GM12878 (cell line): ENCODE measurements at regions not wholly inside any gene's neighbourhood (a gene's known extent, or its start where the extent isn't known, plus 50 kb on each side); places are given as distances from the start of the nearest gene placed in this dataset.

Experiments used
- ATAC-seq: fragments of 200-7000 bp; cut with Tn5 transposase; 3 replicates; pipeline ENCODE4 v1.9.1; 2020; ENCODE audit warnings: mild to moderate bottlenecking, moderate library complexity
- BruUV-seq: library from RNA; stranded (reverse); fragments of 400-500 nt; replicated peaks from 2 replicates; lab custom pipeline; 2021; lab: Mats Ljungman, UMichigan
- CTCF ChIA-PET: fragments of 300-600 bp; sonication (Branson Sonifier 250); formaldehyde crosslinking; extraction: SDS; loops from one replicate; lab custom pipeline; 2021; ENCODE audit warnings: inconsistent platforms; lab: Yijun Ruan, JAX
- POLR2A ChIA-PET: fragments of 350-600 bp; formaldehyde crosslinking; extraction: SDS; loops from one replicate; lab custom pipeline; 2021; ENCODE audit warnings: inconsistent platforms; lab: Charles Lee
- RAD21 ChIA-PET: fragments of 300-600 bp; sonication (Branson Sonifier 250); formaldehyde crosslinking; loops from one replicate; lab custom pipeline; 2023; ENCODE audit warnings: antibody characterized with exemption; ENCODE audit not compliant: unreplicated experiment; lab: Charles Lee
- SMC1A ChIA-PET: fragments of 300-600 bp; sonication (Branson Sonifier 250); formaldehyde crosslinking; loops from one replicate; lab custom pipeline; 2023; ENCODE audit not compliant: unreplicated experiment, uncharacterized antibody; lab: Charles Lee
- DNase-seq: peaks from one replicate; pipeline ENCODE4 v3.0.0-alpha.2; 2011; ENCODE audit warnings: low read depth, low spot score
- FAIRE-seq: peaks from 3 replicates; lab custom pipeline; 2011; peaks lifted over from hg19 to GRCh38; lab: Jason Lieb, UNC
- H2AFZ ChIP-seq: 2 replicates; pipeline ENCODE4 v1.6.0; 2011; ENCODE audit warnings: low read depth, low read length, control low read depth; ENCODE audit not compliant: control insufficient read depth
- H3K27ac ChIP-seq: 2 replicates; pipeline ENCODE4 v1.5.1; 2011; ENCODE audit warnings: control low read depth; ENCODE audit not compliant: control insufficient read depth, insufficient read depth
- H3K27me3 ChIP-seq, 2 experiments: replicated peaks in 1 of 2; 2 replicates each; pipeline versions ENCODE4 v1.6.0 to v1.6.1; 2011; ENCODE audit warnings: low read length in 1 of 2; ENCODE audit not compliant: control insufficient read depth in 2 of 2, insufficient read depth in 2 of 2
- H3K36me3 ChIP-seq, 2 experiments: 2 replicates each; pipeline ENCODE4 v1.5.1; 2011; ENCODE audit warnings: low read length in 1 of 2; ENCODE audit not compliant: control insufficient read depth in 2 of 2, insufficient read depth in 2 of 2
- H3K4me1 ChIP-seq: 2 replicates; pipeline ENCODE4 v1.6.1; 2011; ENCODE audit warnings: mild to moderate bottlenecking, low read length, moderate library complexity, mixed read lengths; ENCODE audit not compliant: control insufficient read depth, insufficient read depth
- H3K4me2 ChIP-seq: 2 replicates; pipeline ENCODE4 v1.6.0; 2011; ENCODE audit warnings: control low read depth; ENCODE audit not compliant: control insufficient read depth, insufficient read depth
- H3K4me3 ChIP-seq: fragments of 200-600 bp; sonication (generic); 2 replicates; pipeline ENCODE4 v1.5.1; 2016
- H3K79me2 ChIP-seq: 2 replicates; pipeline ENCODE4 v1.6.0; 2011; ENCODE audit warnings: low read length; ENCODE audit not compliant: control insufficient read depth, insufficient read depth
- H3K9ac ChIP-seq: 2 replicates; pipeline ENCODE4 v1.8.0; 2011; ENCODE audit warnings: low read length, control low read depth, mixed read lengths; ENCODE audit not compliant: control insufficient read depth, insufficient read depth
- H3K9me3 ChIP-seq: replicated peaks from 3 replicates; pipeline ENCODE4 v1.5.1; 2011; ENCODE audit warnings: mild to moderate bottlenecking, low read length; ENCODE audit not compliant: control insufficient read depth, insufficient read depth
- H4K20me1 ChIP-seq: 2 replicates; pipeline ENCODE4 v1.6.0; 2011; ENCODE audit not compliant: control insufficient read depth, insufficient read depth
- BCL11A ChIP-seq: IDR thresholded peaks from 2 replicates; pipeline ENCODE4 v1.6.1; 2011; ENCODE audit warnings: low read depth, low read length
- E2F4 ChIP-seq: IDR thresholded peaks from 2 replicates; pipeline ENCODE4 v1.6.1; 2012; ENCODE audit warnings: low read depth, low read length, improper control_type of control experiment
- E2F8 ChIP-seq: fragments of 450-650 bp; IDR thresholded peaks from 2 replicates; pipeline ENCODE4 v1.6.1; 2018; ENCODE audit warnings: mild to moderate bottlenecking, low read depth, moderate library complexity; ENCODE audit not compliant: partially characterized antibody
- IRF4 ChIP-seq: IDR thresholded peaks from 2 replicates; pipeline ENCODE4 v1.6.1; 2011; ENCODE audit warnings: low read depth, low read length
- PRDM15 ChIP-seq: fragments of 450-650 bp; formaldehyde crosslinking; IDR thresholded peaks from 2 replicates; pipeline ENCODE4 v1.4.0; 2020; ENCODE audit warnings: mild to moderate bottlenecking, moderate library complexity
- RAD21 ChIP-seq: IDR thresholded peaks from 2 replicates; pipeline ENCODE4 v1.6.1; 2011; ENCODE audit warnings: mild to moderate bottlenecking, low read depth, low read length, moderate library complexity; ENCODE audit not compliant: insufficient read depth
- REST ChIP-seq: IDR thresholded peaks from 2 replicates; pipeline ENCODE4 v1.6.1; 2012; ENCODE audit warnings: mild to moderate bottlenecking, low read depth, low read length
- SIN3A ChIP-seq: IDR thresholded peaks from 2 replicates; pipeline ENCODE4 v1.6.1; 2012; ENCODE audit warnings: low read depth, low read length, improper control_type of control experiment
- STAT1 ChIP-seq: fragments of 450-650 bp; conservative IDR thresholded peaks from 2 replicates; pipeline ENCODE4 v1.6.1; 2014; ENCODE audit warnings: antibody characterized with exemption, mild to moderate bottlenecking
- USF2 ChIP-seq: IDR thresholded peaks from 2 replicates; pipeline ENCODE4 v1.6.1; 2011; ENCODE audit warnings: low read depth, low read length, improper control_type of control experiment, borderline replicate concordance
- ZBED1 ChIP-seq: IDR thresholded peaks from 2 replicates; pipeline ENCODE4 v1.6.1; 2016; ENCODE audit warnings: borderline replicate concordance
- ZNF274 ChIP-seq: IDR thresholded peaks from one replicate; pipeline ENCODE4 v1.8.0; 2011; ENCODE audit not compliant: insufficient read length, insufficient read depth
- ZNF622 ChIP-seq: fragments of 450-650 bp; IDR thresholded peaks from 2 replicates; pipeline ENCODE4 v1.6.1; 2017; ENCODE audit warnings: mild to moderate bottlenecking, inconsistent platforms
- WGBS: methylation state at CpG from one replicate; pipeline ENCODE4 v1.1.6; 2016; ENCODE audit warnings: low lambda C conversion rate; ENCODE audit not compliant: insufficient replicate concordance, insufficient coverage; ENCODE audit errors: missing lambda C conversion rate; 5-methylcytosine and 5-hydroxymethylcytosine counted together
- in situ Hi-C: fragments of 300-500 bp; cut with MboI; formaldehyde crosslinking; loops from 9 replicates; pipeline ENCODE4 v1.14.3; 2018; ENCODE audit warnings: mixed read lengths
- intact Hi-C: fragments of 100-400 bp; cut with micrococcal nuclease; formaldehyde crosslinking; loops from one replicate; pipeline ENCODE4 v1.14.2; 2022; ENCODE audit not compliant: unreplicated experiment

- H3K36me3 ChIP-seq, result no peaks in the 10 kb centered on the region
- H3K4me3 ChIP-seq, result no peak overlapping the region
- no TSS peak for BruUV-seq
- 0% methylated on average over 1 of the region's 1 CpG for WGBS
- no peak overlapping the region for H2AFZ ChIP-seq
- in situ Hi-C loops (no loop called here), intact Hi-C loops (no loop called here)
- H3K79me2 ChIP-seq, result no peaks in the 10 kb centered on the region
- FAIRE-seq (no peak), ATAC-seq (no peak), DNase-seq (no peak)
- SMC1A ChIA-PET, result no interaction called here
- H3K9me3 ChIP-seq, result no peaks in the 10 kb centered on the region
- CTCF ChIA-PET, result no interaction called here
- no peak overlapping the region for H3K9ac ChIP-seq
- no peaks in the 10 kb centered on the region for H4K20me1 ChIP-seq
- no peaks in the 10 kb centered on the region; a peak in 1 of 4 replicates for H3K27me3 ChIP-seq
- no peaks in the 10 kb centered on the region for H3K4me1 ChIP-seq
- POLR2A ChIA-PET, result no interaction called here
- no peak overlapping the region for H3K4me2 ChIP-seq
- RAD21 ChIA-PET, result no interaction called here
- H3K27ac ChIP-seq, result no peak overlapping the region
- TF ChIP-seq STAT1 (no peak), IRF4 (no peak), E2F8 (no peak), SIN3A (no peak), E2F4 (no peak), ZBED1 (no peak), ZNF274 (no peak), USF2 (no peak), PRDM15 (CRISPR knock-in tag) (no peak), BCL11A (no peak), RAD21 (no peak), REST (no peak), ZNF622 (no peak)
Measured at GRCh38 chr1:164914208-164914607, 355.2 kb downstream of the PBX1 start.
